Psoas muscle (tissue), 7 donors: ENCODE measurements at regions not wholly inside any gene's neighbourhood (a gene's known extent, or its start where the extent isn't known, plus 50 kb on each side); places are given as distances from the start of the nearest gene placed in this dataset.

ENCODE experiments used
- ATAC-seq, 4 donors: fragments of 200-7000 bp; cut with Tn5 transposase; one replicate each; pipeline ENCODE4 v1.9.1; 2020; ENCODE audit warnings: moderate library complexity in 3 of 4, mild to moderate bottlenecking in 2 of 4
- DNase-seq, 2 donors: peaks; one replicate each; pipeline ENCODE4 v3.0.0-alpha.2; 2020
- H3K27ac ChIP-seq: fragments of 200-600 bp; one replicate; pipeline ENCODE4 v1.8.0; 2022
- H3K27me3 ChIP-seq, 3 donors: fragments of 200-600 bp in 1 of 3; one replicate each; pipeline versions ENCODE4 v1.6.1 to v1.8.0; 2013 to 2022; ENCODE audit warnings: low read length in 2 of 3, mild to moderate bottlenecking in 2 of 3, moderate library complexity in 1 of 3; ENCODE audit not compliant: insufficient read depth in 3 of 3
- H3K36me3 ChIP-seq, 2 donors: fragments of 200-600 bp in 1 of 2; one replicate each; pipeline versions ENCODE4 v1.6.1 to v1.8.0; 2013 to 2022; ENCODE audit warnings: low read depth in 1 of 2, mild to moderate bottlenecking in 1 of 2, moderate library complexity in 1 of 2; ENCODE audit not compliant: insufficient read depth in 1 of 2
- H3K4me1 ChIP-seq: fragments of 200-600 bp; one replicate; pipeline ENCODE4 v1.8.0; 2022
- H3K4me3 ChIP-seq: fragments of 200-600 bp; one replicate; pipeline ENCODE4 v1.8.0; 2022; ENCODE audit warnings: mild to moderate bottlenecking
- H3K9me3 ChIP-seq: fragments of 200-600 bp; one replicate; pipeline ENCODE4 v1.8.0; 2022
- CTCF ChIP-seq: fragments of 200-600 bp; IDR thresholded peaks from one replicate; pipeline ENCODE4 v1.8.0; 2022; ENCODE audit warnings: antibody characterized with exemption
- WGBS, 3 donors: extraction: QIAGEN DNeasy Blood & Tissue Kit; methylation state at CpG; one replicate each; pipeline versions ENCODE4 v1.1.6 to v1.1.7; 2013; 5-methylcytosine and 5-hydroxymethylcytosine counted together
- intact Hi-C, 2 donors: fragments of 100-400 bp; cut with DNase I; formaldehyde crosslinking; loops; one replicate each; pipeline versions ENCODE4 v1.11.0 to v1.14.2; 2022
- donor health status: healthy with polysubstance abuse.
- donor health status: DM: no; HTN: no; CAD: no; lungs with moderate emphysema.
- donor health status: Bipolar disorder and iron deficiency.
- donor health status: healthy.
- donor health status: DM: yes; HTN: yes; CAD: no.
- donor health status: DM: no; HTN: no; CAD: no.
- donor health status: DM: yes; HTN: yes; CAD: no.

GRCh38 chr1:5763696-5764370, 228.4 kb downstream of the NPHP4 start:
- Histone ChIP-seq H3K27me3 (peaks cover 0 to 10% (median 8%) of the 10 kb centered on the region in 3 donors), H3K4me3 (no peak overlapping the region), H3K27ac (no peak overlapping the region), H3K4me1 (no peaks in the 10 kb centered on the region), H3K36me3 (no peaks in the 10 kb centered on the region), H3K9me3 (no peaks in the 10 kb centered on the region)
- 29 to 32% (median 29%) methylated on average over 8 of the region's 8 CpGs for WGBS, 3 donors
- DNase-seq: peak in 1 of 2 donors; percentile 58
- no peak for ATAC-seq
- TF ChIP-seq CTCF: no peak
- intact Hi-C loops: no loop called here

GRCh38 chr1:5758859-5759578, 233.2 kb downstream of the NPHP4 start:
- H3K27ac ChIP-seq: no peak overlapping the region
- no peak for TF ChIP-seq CTCF
- no peaks in the 10 kb centered on the region for H3K27me3 ChIP-seq
- ATAC-seq (no peak), DNase-seq (no peak)
- H3K9me3 ChIP-seq: no peaks in the 10 kb centered on the region
- H3K4me3 ChIP-seq: no peak overlapping the region
- no peaks in the 10 kb centered on the region for H3K4me1 ChIP-seq
- no peaks in the 10 kb centered on the region for H3K36me3 ChIP-seq
- WGBS, 3 donors: 76 to 81% (median 79%) methylated on average over 18 to 19 of the region's 19 CpGs
- intact Hi-C loops: no loop called here

GRCh38 chr1:5758000-5758858, 234.0 kb downstream of the NPHP4 start:
- intact Hi-C loops: no loop called here
- H3K9me3 ChIP-seq: no peaks in the 10 kb centered on the region
- WGBS, 3 donors: 67 to 71% (median 67%) methylated on average over 18 of the region's 18 CpGs
- DNase-seq: no peak
- no peaks in the 10 kb centered on the region for H3K36me3 ChIP-seq
- ATAC-seq: no peak
- peaks cover 0 to 3% (median 0%) of the 10 kb centered on the region in 3 donors for H3K27me3 ChIP-seq
- no peak for TF ChIP-seq CTCF
- no peaks in the 10 kb centered on the region for H3K4me1 ChIP-seq
- H3K27ac ChIP-seq: no peak overlapping the region
- H3K4me3 ChIP-seq: no peak overlapping the region

- intact Hi-C loops: no loop called here
- Histone ChIP-seq H3K4me3 (no peak overlapping the region), H3K27ac (no peak overlapping the region), H3K4me1 (no peaks in the 10 kb centered on the region), H3K9me3 (no peaks in the 10 kb centered on the region), H3K36me3 (no peaks in the 10 kb centered on the region), H3K27me3 (peaks cover 0 to 5% (median 3%) of the 10 kb centered on the region in 3 donors)
- ATAC-seq (no peak), DNase-seq (no peak)
- WGBS, 3 donors: 83 to 87% (median 86%) methylated on average over 18 of the region's 18 CpGs
- TF ChIP-seq CTCF: no peak
Measured at GRCh38 chr1:5757187-5757805, 234.9 kb downstream of the NPHP4 start.
